ENCODE measurements at regions not wholly inside any gene's neighbourhood (a gene's known extent, or its start where the extent isn't known, plus 50 kb on each side); places are given as distances from the start of the nearest gene placed in this dataset.

- Histone ChIP-seq H3K27me3 (peaks cover 5% of the 10 kb centered on the region), H3K36me3 (no peaks in the 10 kb centered on the region), H3K9me3 (no peaks in the 10 kb centered on the region), H3K4me1 (no peaks in the 10 kb centered on the region), H3K27ac (no peak overlapping the region), H3K4me3 (no peak overlapping the region)
- 81 to 84% methylated on average over 3 of the region's 3 CpGs for WGBS, 2 donors (ENCODE audit: low coverage in 1 of 2)
- no peak for ATAC-seq
- no peak for TF ChIP-seq POLR2A (IDR thresholded peaks at IDR 0.05)
- TF ChIP-seq CTCF (IDR thresholded peaks at IDR 0.05), result no peak
- no peak for TF ChIP-seq POLR2AphosphoS5 (IDR thresholded peaks at IDR 0.05)
- no peak for TF ChIP-seq EP300 (IDR thresholded peaks at IDR 0.05)
Observed at GRCh38 chr2:129074298-129074920, 755.7 kb upstream of the HS6ST1 start.

GRCh38 chr2:129078548-129078947 lies 759.9 kb upstream of the HS6ST1 start:
- TF ChIP-seq CTCF (IDR thresholded peaks at IDR 0.05) (no peak), POLR2A (IDR thresholded peaks at IDR 0.05) (no peak), EP300 (IDR thresholded peaks at IDR 0.05) (no peak), POLR2AphosphoS5 (IDR thresholded peaks at IDR 0.05) (no peak)
- no peaks in the 10 kb centered on the region for H3K9me3 ChIP-seq
- no peak overlapping the region for H3K27ac ChIP-seq
- peaks cover 5% of the 10 kb centered on the region for H3K27me3 ChIP-seq
- 70 to 93% methylated on average over 3 of the region's 3 CpGs for WGBS, 2 donors (ENCODE audit: low coverage in 1 of 2)
- H3K36me3 ChIP-seq, result no peaks in the 10 kb centered on the region
- ATAC-seq, result no peak
- no peaks in the 10 kb centered on the region for H3K4me1 ChIP-seq
- H3K4me3 ChIP-seq, result no peak overlapping the region

GRCh38 chr2:129080715-129081476 lies 762.2 kb upstream of the HS6ST1 start:
- TF ChIP-seq EP300 (IDR thresholded peaks at IDR 0.05) (no peak), POLR2AphosphoS5 (IDR thresholded peaks at IDR 0.05) (no peak), CTCF (IDR thresholded peaks at IDR 0.05) (no peak), POLR2A (IDR thresholded peaks at IDR 0.05) (no peak)
- peaks cover 5% of the 10 kb centered on the region for H3K27me3 ChIP-seq
- WGBS, 2 donors (ENCODE audit: low coverage in 1 of 2), result 55 to 66% methylated on average over 6 to 7 of the region's 7 CpGs
- no peaks in the 10 kb centered on the region for H3K4me1 ChIP-seq
- no peaks in the 10 kb centered on the region for H3K36me3 ChIP-seq
- no peak overlapping the region for H3K27ac ChIP-seq
- H3K4me3 ChIP-seq, result no peak overlapping the region
- H3K9me3 ChIP-seq, result no peaks in the 10 kb centered on the region
- no peak for ATAC-seq

GRCh38 chr2:129085386-129085785 lies 766.7 kb upstream of the HS6ST1 start:
- H3K27me3 ChIP-seq, result no peaks in the 10 kb centered on the region
- no peaks in the 10 kb centered on the region for H3K9me3 ChIP-seq
- H3K36me3 ChIP-seq, result no peaks in the 10 kb centered on the region
- no peaks in the 10 kb centered on the region for H3K4me1 ChIP-seq
- ATAC-seq, result no peak
- TF ChIP-seq POLR2AphosphoS5 (IDR thresholded peaks at IDR 0.05), result no peak
- TF ChIP-seq EP300 (IDR thresholded peaks at IDR 0.05), result no peak
- H3K27ac ChIP-seq, result no peak overlapping the region
- no peak overlapping the region for H3K4me3 ChIP-seq
- 80 to 91% methylated on average over 2 to 3 of the region's 3 CpGs for WGBS, 2 donors (ENCODE audit: low coverage in 1 of 2)

- no peaks in the 10 kb centered on the region for H3K9me3 ChIP-seq
- H3K27me3 ChIP-seq, result no peaks in the 10 kb centered on the region
- peak; percentile 48 for ATAC-seq
- no peaks in the 10 kb centered on the region for H3K4me1 ChIP-seq
- H3K4me3 ChIP-seq, result no peak overlapping the region
- WGBS, 2 donors (ENCODE audit: low coverage in 1 of 2), result 41 to 62% methylated on average over 2 of the region's 2 CpGs
- TF ChIP-seq EP300 (IDR thresholded peaks at IDR 0.05) (no peak), POLR2AphosphoS5 (IDR thresholded peaks at IDR 0.05) (no peak), POLR2A (IDR thresholded peaks at IDR 0.05) (no peak), CTCF (IDR thresholded peaks at IDR 0.05) (no peak)
- no peaks in the 10 kb centered on the region for H3K36me3 ChIP-seq
- no peak overlapping the region for H3K27ac ChIP-seq
Observed at GRCh38 chr2:129087133-129087813, 768.6 kb upstream of the HS6ST1 start.

Measured in gastroesophageal sphincter (tissue), 4 donors.